ENCODE measurements at regions not wholly inside any gene's neighbourhood (a gene's known extent, or its start where the extent isn't known, plus 50 kb on each side); places are given as distances from the start of the nearest gene placed in this dataset.

DNA sequence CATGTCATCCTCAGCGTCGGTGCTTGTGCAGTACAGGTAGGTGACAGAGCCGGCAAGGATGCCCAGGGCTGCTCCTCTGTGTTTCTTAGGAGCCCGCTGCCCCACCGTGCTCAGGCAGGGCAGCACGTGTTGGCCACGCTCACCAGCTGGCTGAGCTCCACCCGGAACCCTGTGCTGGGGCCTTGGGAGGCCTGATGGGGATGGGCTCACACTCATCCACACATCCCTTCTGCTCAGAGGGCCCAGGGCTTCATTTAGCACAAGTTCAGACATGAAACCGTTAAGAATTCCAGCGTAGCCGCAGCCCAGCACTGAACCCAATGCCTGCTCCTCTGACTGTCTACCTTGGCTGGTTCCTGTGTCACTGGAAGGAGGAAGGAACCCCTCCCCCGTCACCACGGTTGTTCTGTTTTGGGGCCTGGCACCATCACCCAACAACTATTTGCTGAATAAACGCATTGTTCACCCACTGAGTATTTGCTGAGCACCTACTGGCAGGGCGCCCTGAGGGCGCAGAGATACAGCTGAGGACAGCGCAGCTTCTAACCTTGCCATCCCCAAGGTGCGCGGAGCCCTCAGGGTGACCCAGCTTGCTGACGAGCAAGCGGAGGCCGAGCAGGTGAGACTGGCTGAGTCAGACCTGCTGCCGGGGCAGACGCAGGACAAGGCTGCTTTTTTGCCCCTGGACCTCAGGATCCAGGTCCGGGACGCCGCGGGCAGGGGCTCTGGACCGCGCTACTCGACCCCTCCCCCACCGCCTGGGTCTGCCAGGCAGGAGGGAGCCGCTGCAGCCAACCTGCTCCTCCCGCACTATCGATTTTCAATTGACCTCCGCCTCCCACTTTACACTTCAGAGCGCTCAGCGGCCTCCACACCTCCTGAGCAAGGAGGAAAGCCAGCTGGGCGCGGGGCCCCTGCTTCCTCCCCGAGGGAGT, 50.6 kb upstream of the RET start:
- TF ChIP-seq, protein P1, sequence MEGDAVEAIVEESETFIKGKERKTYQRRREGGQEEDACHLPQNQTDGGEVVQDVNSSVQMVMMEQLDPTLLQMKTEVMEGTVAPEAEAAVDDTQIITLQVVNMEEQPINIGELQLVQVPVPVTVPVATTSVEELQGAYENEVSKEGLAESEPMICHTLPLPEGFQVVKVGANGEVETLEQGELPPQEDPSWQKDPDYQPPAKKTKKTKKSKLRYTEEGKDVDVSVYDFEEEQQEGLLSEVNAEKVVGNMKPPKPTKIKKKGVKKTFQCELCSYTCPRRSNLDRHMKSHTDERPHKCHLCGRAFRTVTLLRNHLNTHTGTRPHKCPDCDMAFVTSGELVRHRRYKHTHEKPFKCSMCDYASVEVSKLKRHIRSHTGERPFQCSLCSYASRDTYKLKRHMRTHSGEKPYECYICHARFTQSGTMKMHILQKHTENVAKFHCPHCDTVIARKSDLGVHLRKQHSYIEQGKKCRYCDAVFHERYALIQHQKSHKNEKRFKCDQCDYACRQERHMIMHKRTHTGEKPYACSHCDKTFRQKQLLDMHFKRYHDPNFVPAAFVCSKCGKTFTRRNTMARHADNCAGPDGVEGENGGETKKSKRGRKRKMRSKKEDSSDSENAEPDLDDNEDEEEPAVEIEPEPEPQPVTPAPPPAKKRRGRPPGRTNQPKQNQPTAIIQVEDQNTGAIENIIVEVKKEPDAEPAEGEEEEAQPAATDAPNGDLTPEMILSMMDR (IDR thresholded peaks at IDR 0.05) = no peak
- no peak for TF ChIP-seq POLR2A (IDR thresholded peaks at IDR 0.05)

Data from testis (tissue), 2 donors.